ENCODE measurements at regions not wholly inside any gene's neighbourhood (a gene's known extent, or its start where the extent isn't known, plus 50 kb on each side); places are given as distances from the start of the nearest gene placed in this dataset.

DNA sequence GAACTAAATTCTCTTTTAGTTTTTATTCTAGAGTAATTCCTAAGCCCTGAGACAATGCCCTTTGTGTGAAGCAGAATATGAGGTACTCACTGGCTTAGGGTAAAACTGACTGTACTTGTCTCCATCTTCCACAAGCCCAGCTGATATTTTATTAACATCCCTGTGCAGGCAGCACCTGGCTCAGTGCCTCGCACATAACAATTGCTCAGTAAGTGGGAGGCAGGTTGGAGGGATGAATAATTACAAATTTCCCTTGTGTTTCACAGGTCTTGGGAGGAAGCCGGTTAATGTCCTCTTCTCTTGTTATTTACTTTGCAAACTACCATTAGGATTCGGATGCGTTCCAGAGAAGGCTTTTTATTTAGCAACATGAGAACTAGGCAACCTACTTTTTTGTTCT, 249.8 kb upstream of the FSHR start:
- CTCF ChIA-PET, result no interaction called here

DNA sequence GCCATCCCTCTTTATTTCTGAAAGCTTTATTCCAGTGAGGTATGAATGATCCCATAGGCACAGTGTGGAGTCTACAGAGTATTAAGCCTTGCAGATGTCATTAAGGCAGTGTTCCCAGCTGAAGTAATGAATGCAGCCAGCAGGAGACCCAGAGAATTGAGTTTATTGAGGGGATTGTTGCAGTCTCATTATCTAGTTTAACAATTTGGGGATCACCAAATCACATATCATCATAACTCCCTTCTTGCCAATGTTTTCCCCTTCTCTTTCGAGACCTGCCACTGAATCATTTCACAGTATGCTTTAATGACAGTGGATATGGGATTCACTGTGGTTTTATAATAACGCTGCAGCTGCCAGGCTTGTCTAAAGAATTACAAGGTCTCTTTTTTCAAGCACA, 249.3 kb upstream of the FSHR start:
- TF ChIP-seq, protein P1, sequence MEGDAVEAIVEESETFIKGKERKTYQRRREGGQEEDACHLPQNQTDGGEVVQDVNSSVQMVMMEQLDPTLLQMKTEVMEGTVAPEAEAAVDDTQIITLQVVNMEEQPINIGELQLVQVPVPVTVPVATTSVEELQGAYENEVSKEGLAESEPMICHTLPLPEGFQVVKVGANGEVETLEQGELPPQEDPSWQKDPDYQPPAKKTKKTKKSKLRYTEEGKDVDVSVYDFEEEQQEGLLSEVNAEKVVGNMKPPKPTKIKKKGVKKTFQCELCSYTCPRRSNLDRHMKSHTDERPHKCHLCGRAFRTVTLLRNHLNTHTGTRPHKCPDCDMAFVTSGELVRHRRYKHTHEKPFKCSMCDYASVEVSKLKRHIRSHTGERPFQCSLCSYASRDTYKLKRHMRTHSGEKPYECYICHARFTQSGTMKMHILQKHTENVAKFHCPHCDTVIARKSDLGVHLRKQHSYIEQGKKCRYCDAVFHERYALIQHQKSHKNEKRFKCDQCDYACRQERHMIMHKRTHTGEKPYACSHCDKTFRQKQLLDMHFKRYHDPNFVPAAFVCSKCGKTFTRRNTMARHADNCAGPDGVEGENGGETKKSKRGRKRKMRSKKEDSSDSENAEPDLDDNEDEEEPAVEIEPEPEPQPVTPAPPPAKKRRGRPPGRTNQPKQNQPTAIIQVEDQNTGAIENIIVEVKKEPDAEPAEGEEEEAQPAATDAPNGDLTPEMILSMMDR (conservative IDR thresholded peaks at IDR 0.05; ENCODE audit: low read depth), result no peak
- H3K27ac ChIP-seq, result no peak overlapping the region
- DNase-seq (ENCODE audit: low spot score), result no peak
- CTCF ChIA-PET, result no interaction called here
- POLR2A ChIA-PET (ENCODE audit: low non-redundant PET), result no interaction called here

More for the DNA sequence above, 249.8 kb upstream of the FSHR start:
- POLR2A ChIA-PET (ENCODE audit: low non-redundant PET), result no interaction called here
- TF ChIP-seq, protein P1 (conservative IDR thresholded peaks at IDR 0.05; ENCODE audit: low read depth), result no peak
- H3K27ac ChIP-seq, result no peak overlapping the region
- DNase-seq (ENCODE audit: low spot score), result no peak

DNA sequence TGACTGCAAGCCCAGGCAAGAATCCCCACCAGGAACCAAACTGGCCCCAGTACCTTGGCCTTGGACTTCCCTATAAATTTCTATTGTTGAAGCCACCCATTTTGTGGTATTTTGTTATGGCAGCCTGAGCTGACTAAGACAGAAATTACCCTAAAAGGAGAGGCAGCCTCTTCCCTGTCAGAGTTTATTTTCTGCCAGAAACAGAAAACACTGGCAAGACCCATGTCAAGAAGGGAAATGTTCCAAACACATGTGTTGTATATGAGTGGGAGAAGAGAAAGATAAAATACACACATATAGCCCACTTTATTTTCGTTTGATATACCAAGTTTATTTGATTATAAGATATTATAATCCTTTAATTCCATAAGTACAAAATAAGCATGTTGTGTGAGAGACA, 225.1 kb upstream of the FSHR start:
- DNase-seq (ENCODE audit: low spot score), result no peak
- H3K27ac ChIP-seq, result no peak overlapping the region
- POLR2A ChIA-PET (ENCODE audit: low non-redundant PET), result no interaction called here
- CTCF ChIA-PET, result interaction anchor here (0.7 kb wide), 1 partner anchor 37 kb away, joined by 3 read pairs; no protein-coding TSS in a partner anchor
- TF ChIP-seq, protein P1 (conservative IDR thresholded peaks at IDR 0.05; ENCODE audit: low read depth), result no peak

DNA sequence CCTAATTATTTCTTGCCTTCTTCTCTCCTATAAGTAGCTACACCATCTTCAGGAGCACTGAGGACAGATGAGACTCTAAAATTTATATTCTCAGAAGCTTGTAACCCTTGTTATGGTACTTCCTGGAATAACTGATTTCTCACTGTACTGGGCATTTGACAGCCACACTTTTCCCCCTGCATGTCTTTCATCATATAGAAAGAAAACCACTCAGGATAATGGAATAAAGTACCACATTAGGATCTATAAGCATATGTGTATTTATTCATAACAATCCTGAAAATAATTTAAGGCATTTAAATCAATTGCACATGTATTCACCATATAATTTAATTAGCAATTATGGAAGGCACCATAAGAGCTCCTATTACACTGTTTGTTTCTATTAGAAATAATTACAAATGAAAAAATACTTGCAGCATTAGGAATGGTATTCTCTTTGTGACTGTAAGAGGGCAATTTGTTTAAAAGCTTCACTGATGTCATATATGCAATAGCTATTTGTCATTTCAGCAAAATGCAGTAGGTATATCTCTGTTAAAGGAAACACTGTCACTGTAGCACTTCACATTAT, 216.9 kb upstream of the FSHR start:
- ChIA-PET POLR2A (ENCODE audit: low non-redundant PET) (no interaction called here), CTCF (no interaction called here)
- no peak for DNase-seq (ENCODE audit: low spot score)
- TF ChIP-seq, protein P1 (conservative IDR thresholded peaks at IDR 0.05; ENCODE audit: low read depth), result no peak
- H3K27ac ChIP-seq, result no peak overlapping the region

DNA sequence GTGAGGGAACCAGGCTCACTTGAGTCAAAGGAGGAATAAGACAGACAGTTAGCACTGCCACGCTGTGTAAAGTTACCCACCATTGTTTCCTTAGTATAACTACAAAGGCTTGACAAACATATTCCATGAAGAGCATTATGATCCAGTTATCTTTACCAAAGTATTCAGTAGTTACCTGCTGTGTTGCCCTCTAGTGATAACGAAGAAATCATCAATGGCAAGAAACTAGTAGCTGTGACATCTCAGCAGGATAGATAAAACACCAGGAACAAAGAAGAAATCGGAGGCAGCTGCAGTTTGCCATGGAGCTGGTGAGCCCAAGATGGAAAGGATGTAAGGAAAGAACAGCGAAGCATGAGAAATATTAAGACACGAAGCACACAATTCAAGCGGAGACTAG, 215.3 kb upstream of the FSHR start:
- H3K27ac ChIP-seq, result no peak overlapping the region
- POLR2A ChIA-PET (ENCODE audit: low non-redundant PET), result no interaction called here
- TF ChIP-seq, protein P1 (conservative IDR thresholded peaks at IDR 0.05; ENCODE audit: low read depth), result no peak
- no peak for DNase-seq (ENCODE audit: low spot score)
- CTCF ChIA-PET, result interaction anchor here (0.6 kb wide), 1 partner anchor 51 kb away, joined by 3 read pairs; no protein-coding TSS in a partner anchor

DNA sequence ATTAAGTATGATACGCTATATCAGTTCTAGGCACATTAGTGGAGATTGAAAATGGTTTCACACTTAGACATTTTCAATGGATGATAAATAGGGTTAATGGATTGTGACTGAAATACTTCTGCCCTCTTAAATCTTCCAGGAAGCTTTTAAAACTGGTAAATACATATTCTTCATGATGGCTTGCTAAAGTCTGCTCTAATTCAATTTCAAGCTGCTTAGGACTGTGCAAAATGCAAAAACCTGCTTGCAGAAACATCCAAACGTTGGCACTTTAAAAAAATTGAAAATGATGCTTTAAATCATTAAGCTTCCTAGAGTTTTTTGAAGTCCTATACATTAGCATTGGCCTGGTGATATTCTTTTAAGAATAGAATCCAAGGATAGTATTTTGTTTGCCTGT, 214.8 kb upstream of the FSHR start:
- POLR2A ChIA-PET (ENCODE audit: low non-redundant PET), result no interaction called here
- TF ChIP-seq, protein P1 (conservative IDR thresholded peaks at IDR 0.05; ENCODE audit: low read depth), result no peak
- DNase-seq (ENCODE audit: low spot score), result no peak
- CTCF ChIA-PET, result no interaction called here
- no peak overlapping the region for H3K27ac ChIP-seq
